ENCODE measurements at regions not wholly inside any gene's neighbourhood (a gene's known extent, or its start where the extent isn't known, plus 50 kb on each side); places are given as distances from the start of the nearest gene placed in this dataset.

DNA sequence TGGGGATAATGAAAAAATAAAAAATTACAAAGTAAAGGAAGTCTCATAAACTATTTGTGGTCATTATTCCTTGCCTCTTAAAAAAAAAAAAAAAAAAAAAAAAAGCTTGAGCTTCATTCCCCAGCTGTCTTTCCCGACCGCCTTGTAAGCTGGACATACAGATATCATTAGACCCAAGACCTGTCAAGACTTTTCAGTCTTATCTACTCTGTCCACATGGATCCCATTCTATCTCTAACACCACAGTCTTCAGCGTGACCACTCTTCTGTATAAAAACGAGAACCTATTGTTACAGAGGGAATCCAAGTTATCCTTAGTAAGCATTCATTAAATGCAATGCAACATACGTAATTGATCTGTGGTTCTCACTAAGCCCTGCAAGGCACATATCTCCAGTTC is 423.5 kb downstream of the MEI4 start:
- H3K4me2 ChIP-seq, result no peak overlapping the region
- no peak overlapping the region for H3K9ac ChIP-seq
- TF ChIP-seq CTCF (conservative IDR thresholded peaks at IDR 0.05; ENCODE audit: low read depth, low read length), result no peak
- H3K79me2 ChIP-seq (ENCODE audit: insufficient read depth, low read depth), result no peaks in the 10 kb centered on the region
- no peaks in the 10 kb centered on the region for H3K27me3 ChIP-seq (ENCODE audit: insufficient read depth, low read depth)
- no peak overlapping the region for H3K27ac ChIP-seq
- H3K4me1 ChIP-seq (ENCODE audit: low read depth, poor library complexity, severe bottlenecking), result no peaks in the 10 kb centered on the region
- H2AFZ ChIP-seq (ENCODE audit: low read depth), result no peak overlapping the region
- H3K4me3 ChIP-seq (IDR thresholded peaks at IDR 0.05; ENCODE audit: insufficient read depth, low read depth, low read length), result no peak overlapping the region
- H4K20me1 ChIP-seq (ENCODE audit: insufficient read depth), result no peaks in the 10 kb centered on the region
- H3K36me3 ChIP-seq (ENCODE audit: insufficient read depth), result no peaks in the 10 kb centered on the region

DNA sequence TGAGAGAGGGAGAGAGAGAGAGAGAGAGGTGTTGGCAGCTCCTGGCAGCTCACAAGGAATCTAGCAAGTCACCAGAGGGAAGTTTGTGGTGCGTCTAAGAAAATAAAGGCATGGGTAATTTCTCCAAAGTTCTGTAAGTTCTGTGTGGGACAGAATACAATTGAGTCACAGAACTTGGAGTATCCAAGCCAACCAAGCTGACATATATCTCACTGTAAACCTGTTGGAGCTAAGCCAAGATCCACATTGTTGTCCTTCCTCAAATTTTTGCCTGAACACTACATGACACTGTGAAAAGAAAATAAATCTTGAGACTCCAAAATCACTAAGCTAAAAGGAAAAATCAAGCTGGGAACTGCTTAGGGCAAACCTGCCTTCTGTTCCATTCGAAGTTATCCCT is 436.7 kb downstream of the MEI4 start:
- no peaks in the 10 kb centered on the region for H4K20me1 ChIP-seq (ENCODE audit: insufficient read depth)
- no peaks in the 10 kb centered on the region for H3K36me3 ChIP-seq (ENCODE audit: insufficient read depth)
- no peak overlapping the region for H3K4me3 ChIP-seq (IDR thresholded peaks at IDR 0.05; ENCODE audit: insufficient read depth, low read depth, low read length)
- no peak overlapping the region for H2AFZ ChIP-seq (ENCODE audit: low read depth)
- H3K4me2 ChIP-seq, result no peak overlapping the region
- no peak overlapping the region for H3K27ac ChIP-seq
- no peaks in the 10 kb centered on the region for H3K4me1 ChIP-seq (ENCODE audit: low read depth, poor library complexity, severe bottlenecking)
- no peaks in the 10 kb centered on the region for H3K27me3 ChIP-seq (ENCODE audit: insufficient read depth, low read depth)
- TF ChIP-seq CTCF (conservative IDR thresholded peaks at IDR 0.05; ENCODE audit: low read depth, low read length), result no peak
- no peak overlapping the region for H3K9ac ChIP-seq
- H3K79me2 ChIP-seq (ENCODE audit: insufficient read depth, low read depth), result no peaks in the 10 kb centered on the region

GRCh38 chr6:78093906-78094305 is 441.1 kb downstream of the MEI4 start:
- H3K4me1 ChIP-seq (ENCODE audit: low read depth, poor library complexity, severe bottlenecking), result no peaks in the 10 kb centered on the region
- no peak for TF ChIP-seq CTCF (conservative IDR thresholded peaks at IDR 0.05; ENCODE audit: low read depth, low read length)
- H3K36me3 ChIP-seq (ENCODE audit: insufficient read depth), result no peaks in the 10 kb centered on the region
- H2AFZ ChIP-seq (ENCODE audit: low read depth), result no peak overlapping the region
- H4K20me1 ChIP-seq (ENCODE audit: insufficient read depth), result no peaks in the 10 kb centered on the region
- no peak overlapping the region for H3K9ac ChIP-seq
- no peaks in the 10 kb centered on the region for H3K79me2 ChIP-seq (ENCODE audit: insufficient read depth, low read depth)
- H3K27ac ChIP-seq, result no peak overlapping the region
- no peaks in the 10 kb centered on the region for H3K27me3 ChIP-seq (ENCODE audit: insufficient read depth, low read depth)
- no peak overlapping the region for H3K4me2 ChIP-seq
- no peak overlapping the region for H3K4me3 ChIP-seq (IDR thresholded peaks at IDR 0.05; ENCODE audit: insufficient read depth, low read depth, low read length)

DNA sequence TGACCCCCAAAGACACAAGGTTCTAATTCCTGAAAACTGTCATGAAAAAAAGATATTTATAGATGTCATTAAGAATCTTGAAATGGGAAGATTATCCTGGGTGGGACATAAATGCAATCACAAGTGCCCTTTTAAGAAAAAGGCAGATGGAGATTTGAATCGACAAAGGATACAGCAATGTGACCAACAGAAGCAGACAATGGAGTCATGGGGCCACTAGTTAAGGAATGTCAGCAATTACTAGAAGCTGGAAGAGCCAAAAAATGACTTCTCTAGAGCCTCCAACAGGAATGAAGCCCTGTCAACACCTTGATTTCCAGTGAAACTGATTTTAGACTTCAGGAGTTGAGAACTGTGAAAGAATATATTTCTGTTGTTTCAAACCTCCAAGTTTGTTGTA is 448.5 kb downstream of the MEI4 start:
- no peak overlapping the region for H3K4me2 ChIP-seq
- H3K4me1 ChIP-seq (ENCODE audit: low read depth, poor library complexity, severe bottlenecking), result no peaks in the 10 kb centered on the region
- no peak overlapping the region for H3K9ac ChIP-seq
- H3K27ac ChIP-seq, result no peak overlapping the region
- no peaks in the 10 kb centered on the region for H3K36me3 ChIP-seq (ENCODE audit: insufficient read depth)
- H3K27me3 ChIP-seq (ENCODE audit: insufficient read depth, low read depth), result no peaks in the 10 kb centered on the region
- H3K79me2 ChIP-seq (ENCODE audit: insufficient read depth, low read depth), result no peaks in the 10 kb centered on the region
- TF ChIP-seq CTCF (conservative IDR thresholded peaks at IDR 0.05; ENCODE audit: low read depth, low read length), result no peak
- no peak overlapping the region for H2AFZ ChIP-seq (ENCODE audit: low read depth)
- no peak overlapping the region for H3K4me3 ChIP-seq (IDR thresholded peaks at IDR 0.05; ENCODE audit: insufficient read depth, low read depth, low read length)
- no peaks in the 10 kb centered on the region for H4K20me1 ChIP-seq (ENCODE audit: insufficient read depth)

GRCh38 chr6:78110641-78111040 is 457.8 kb downstream of the MEI4 start:
- no peak for TF ChIP-seq CTCF (conservative IDR thresholded peaks at IDR 0.05; ENCODE audit: low read depth, low read length)
- Histone ChIP-seq H4K20me1 (ENCODE audit: insufficient read depth) (no peaks in the 10 kb centered on the region), H3K4me1 (ENCODE audit: low read depth, poor library complexity, severe bottlenecking) (no peaks in the 10 kb centered on the region), H3K27ac (no peak overlapping the region), H2AFZ (ENCODE audit: low read depth) (no peak overlapping the region), H3K27me3 (ENCODE audit: insufficient read depth, low read depth) (no peaks in the 10 kb centered on the region), H3K4me3 (IDR thresholded peaks at IDR 0.05; ENCODE audit: insufficient read depth, low read depth, low read length) (no peak overlapping the region), H3K9ac (no peak overlapping the region), H3K4me2 (no peak overlapping the region), H3K36me3 (ENCODE audit: insufficient read depth) (no peaks in the 10 kb centered on the region), H3K79me2 (ENCODE audit: insufficient read depth, low read depth) (no peaks in the 10 kb centered on the region)

Measured in KMS-11 (cell line).